RWPE2 (cell line): ENCODE measurements at regions not wholly inside any gene's neighbourhood (a gene's known extent, or its start where the extent isn't known, plus 50 kb on each side); places are given as distances from the start of the nearest gene placed in this dataset.

Source experiments
- ATAC-seq: fragments of 200-7000 bp; cut with Tn5 transposase; 3 replicates; pipeline ENCODE4 v1.9.1; 2021; ENCODE audit warnings: low read depth
- DNase-seq: peaks from one replicate; pipeline ENCODE4 v3.0.0-alpha.2; 2020; ENCODE audit warnings: low spot score
- H3K27ac ChIP-seq: fragments of 450-650 bp; 2 replicates; pipeline ENCODE4 v1.5.1; 2017; ENCODE audit warnings: mild to moderate bottlenecking; ENCODE audit not compliant: poor library complexity, severe bottlenecking
- H3K27me3 ChIP-seq: fragments of 250-450 bp; sonication (Bioruptor Pico); 2 replicates; pipeline ENCODE4 v1.5.1; 2021; ENCODE audit warnings: mild to moderate bottlenecking, moderate library complexity; ENCODE audit not compliant: insufficient read depth, poor library complexity, severe bottlenecking
- H3K36me3 ChIP-seq: fragments of 250-450 bp; sonication (Bioruptor Pico); 2 replicates; pipeline ENCODE4 v1.5.1; 2020; ENCODE audit warnings: low read depth, mild to moderate bottlenecking, moderate library complexity
- H3K4me1 ChIP-seq: fragments of 250-450 bp; sonication (Bioruptor Pico); 2 replicates; pipeline ENCODE4 v1.5.1; 2021; ENCODE audit warnings: mild to moderate bottlenecking, moderate library complexity; ENCODE audit not compliant: insufficient read depth, poor library complexity, severe bottlenecking
- H3K4me3 ChIP-seq: fragments of 250-450 bp; sonication (Bioruptor Pico); 2 replicates; pipeline ENCODE4 v1.5.1; 2021; ENCODE audit warnings: mild to moderate bottlenecking, moderate library complexity; ENCODE audit not compliant: severe bottlenecking
- H3K9me3 ChIP-seq: fragments of 250-450 bp; sonication (Bioruptor Pico); 2 replicates; pipeline ENCODE4 v1.5.1; 2021; ENCODE audit warnings: mild to moderate bottlenecking, moderate library complexity; ENCODE audit not compliant: severe bottlenecking
- CTCF ChIP-seq: fragments of 450-650 bp; IDR thresholded peaks from one replicate; pipeline ENCODE4 v1.5.1; 2017; ENCODE audit warnings: mild to moderate bottlenecking, moderate library complexity; ENCODE audit not compliant: poor library complexity, severe bottlenecking

GRCh38 chr22:27097933-27098332 is 440.5 kb downstream of the MIAT start:
- Histone ChIP-seq H3K4me3 (no peak overlapping the region), H3K27ac (no peak overlapping the region), H3K36me3 (no peaks in the 10 kb centered on the region), H3K9me3 (no peaks in the 10 kb centered on the region), H3K4me1 (no peaks in the 10 kb centered on the region), H3K27me3 (peaks cover 12% of the 10 kb centered on the region)
- DNase-seq = no peak
- no peak for ATAC-seq
- no peak for TF ChIP-seq CTCF

GRCh38 chr22:27099946-27100722 is 442.7 kb downstream of the MIAT start:
- DNase-seq = no peak
- no peak for ATAC-seq

GRCh38 chr22:27100789-27101188 is 443.4 kb downstream of the MIAT start:
- peaks cover 12% of the 10 kb centered on the region for H3K27me3 ChIP-seq

More at GRCh38 chr22:27099946-27100722, 442.7 kb downstream of the MIAT start:
- Histone ChIP-seq H3K9me3 (no peaks in the 10 kb centered on the region), H3K4me3 (no peak overlapping the region), H3K4me1 (no peaks in the 10 kb centered on the region), H3K27me3 (peaks cover 12% of the 10 kb centered on the region), H3K36me3 (no peaks in the 10 kb centered on the region), H3K27ac (no peak overlapping the region)
- no peak for TF ChIP-seq CTCF

GRCh38 chr22:27101288-27101687 is 443.9 kb downstream of the MIAT start:
- no peaks in the 10 kb centered on the region for H3K9me3 ChIP-seq
- H3K36me3 ChIP-seq = no peaks in the 10 kb centered on the region
- ATAC-seq (no peak), DNase-seq (no peak)
- H3K27ac ChIP-seq = no peak overlapping the region
- H3K4me1 ChIP-seq = no peaks in the 10 kb centered on the region
- no peak for TF ChIP-seq CTCF
- H3K27me3 ChIP-seq = peaks cover 12% of the 10 kb centered on the region
- no peak overlapping the region for H3K4me3 ChIP-seq

More at GRCh38 chr22:27100789-27101188, 443.4 kb downstream of the MIAT start:
- ATAC-seq = peak; percentile 58
- Histone ChIP-seq H3K4me1 (no peaks in the 10 kb centered on the region), H3K27ac (no peak overlapping the region), H3K9me3 (no peaks in the 10 kb centered on the region), H3K4me3 (no peak overlapping the region), H3K36me3 (no peaks in the 10 kb centered on the region)
- DNase-seq = no peak
- TF ChIP-seq CTCF = no peak

- no peak for DNase-seq
- Histone ChIP-seq H3K4me1 (peaks cover 5% of the 10 kb centered on the region), H3K27me3 (peaks cover 12% of the 10 kb centered on the region), H3K4me3 (no peak overlapping the region), H3K9me3 (peaks cover 4% of the 10 kb centered on the region), H3K36me3 (no peaks in the 10 kb centered on the region), H3K27ac (no peak overlapping the region)
- no peak for TF ChIP-seq CTCF
- no peak for ATAC-seq
These were observed 447.1 kb downstream of the MIAT start for GRCh38 chr22:27104449-27104848.
